ENCODE measurements at regions not wholly inside any gene's neighbourhood (a gene's known extent, or its start where the extent isn't known, plus 50 kb on each side); places are given as distances from the start of the nearest gene placed in this dataset.

- no peak for DNase-seq (ENCODE audit: low spot score)
- Histone ChIP-seq H3K9me3 (ENCODE audit: control insufficient read depth in 4 of 4, low read length in 3 of 4) (no peaks in the 10 kb centered on the region), H3K27me3 (ENCODE audit: control insufficient read depth in 4 of 4, insufficient read depth in 4 of 4, low read length in 3 of 4) (peaks cover 0 to 4% (median 0%) of the 10 kb centered on the region in 4 donors), H3K9ac (ENCODE audit: low read depth in 1 of 2, low read length in 2 of 2) (no peak overlapping the region), H3K4me3 (ENCODE audit: low read depth in 1 of 3, low read length in 3 of 3) (no peak overlapping the region), H3K4me1 (ENCODE audit: control insufficient read depth in 4 of 4, insufficient read depth in 4 of 4, low read length in 3 of 4) (no peaks in the 10 kb centered on the region), H3K27ac (ENCODE audit: low read depth in 1 of 2, low read length in 2 of 2) (no peak overlapping the region), H3K36me3 (ENCODE audit: control insufficient read depth in 4 of 4, insufficient read depth in 3 of 4, low read depth in 1 of 4, low read length in 3 of 4) (no peaks in the 10 kb centered on the region)
- TF ChIP-seq RAD21 (IDR thresholded peaks at IDR 0.05) (no peak), FOXA2 (IDR thresholded peaks at IDR 0.05) (no peak), SP1 (IDR thresholded peaks at IDR 0.05) (no peak), YY1 (IDR thresholded peaks at IDR 0.05) (no peak), NR2F2 (IDR thresholded peaks at IDR 0.05) (no peak), ATF3 (IDR thresholded peaks at IDR 0.05) (no peak), JUND (IDR thresholded peaks at IDR 0.05) (no peak), TAF1 (conservative IDR thresholded peaks at IDR 0.05) (no peak), FOXA1 (IDR thresholded peaks at IDR 0.05) (no peak), HNF4A (conservative IDR thresholded peaks at IDR 0.05) (no peak), RXRA (IDR thresholded peaks at IDR 0.05) (no peak), HNF4G (IDR thresholded peaks at IDR 0.05) (no peak), GABPA (IDR thresholded peaks at IDR 0.05 in 1 of 2, conservative IDR thresholded peaks at IDR 0.05 in 1 of 2) (no peak)
- TF ChIP-seq, protein P1, sequence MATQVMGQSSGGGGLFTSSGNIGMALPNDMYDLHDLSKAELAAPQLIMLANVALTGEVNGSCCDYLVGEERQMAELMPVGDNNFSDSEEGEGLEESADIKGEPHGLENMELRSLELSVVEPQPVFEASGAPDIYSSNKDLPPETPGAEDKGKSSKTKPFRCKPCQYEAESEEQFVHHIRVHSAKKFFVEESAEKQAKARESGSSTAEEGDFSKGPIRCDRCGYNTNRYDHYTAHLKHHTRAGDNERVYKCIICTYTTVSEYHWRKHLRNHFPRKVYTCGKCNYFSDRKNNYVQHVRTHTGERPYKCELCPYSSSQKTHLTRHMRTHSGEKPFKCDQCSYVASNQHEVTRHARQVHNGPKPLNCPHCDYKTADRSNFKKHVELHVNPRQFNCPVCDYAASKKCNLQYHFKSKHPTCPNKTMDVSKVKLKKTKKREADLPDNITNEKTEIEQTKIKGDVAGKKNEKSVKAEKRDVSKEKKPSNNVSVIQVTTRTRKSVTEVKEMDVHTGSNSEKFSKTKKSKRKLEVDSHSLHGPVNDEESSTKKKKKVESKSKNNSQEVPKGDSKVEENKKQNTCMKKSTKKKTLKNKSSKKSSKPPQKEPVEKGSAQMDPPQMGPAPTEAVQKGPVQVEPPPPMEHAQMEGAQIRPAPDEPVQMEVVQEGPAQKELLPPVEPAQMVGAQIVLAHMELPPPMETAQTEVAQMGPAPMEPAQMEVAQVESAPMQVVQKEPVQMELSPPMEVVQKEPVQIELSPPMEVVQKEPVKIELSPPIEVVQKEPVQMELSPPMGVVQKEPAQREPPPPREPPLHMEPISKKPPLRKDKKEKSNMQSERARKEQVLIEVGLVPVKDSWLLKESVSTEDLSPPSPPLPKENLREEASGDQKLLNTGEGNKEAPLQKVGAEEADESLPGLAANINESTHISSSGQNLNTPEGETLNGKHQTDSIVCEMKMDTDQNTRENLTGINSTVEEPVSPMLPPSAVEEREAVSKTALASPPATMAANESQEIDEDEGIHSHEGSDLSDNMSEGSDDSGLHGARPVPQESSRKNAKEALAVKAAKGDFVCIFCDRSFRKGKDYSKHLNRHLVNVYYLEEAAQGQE (IDR thresholded peaks at IDR 0.05), result no peak
- TF ChIP-seq, protein P2, sequence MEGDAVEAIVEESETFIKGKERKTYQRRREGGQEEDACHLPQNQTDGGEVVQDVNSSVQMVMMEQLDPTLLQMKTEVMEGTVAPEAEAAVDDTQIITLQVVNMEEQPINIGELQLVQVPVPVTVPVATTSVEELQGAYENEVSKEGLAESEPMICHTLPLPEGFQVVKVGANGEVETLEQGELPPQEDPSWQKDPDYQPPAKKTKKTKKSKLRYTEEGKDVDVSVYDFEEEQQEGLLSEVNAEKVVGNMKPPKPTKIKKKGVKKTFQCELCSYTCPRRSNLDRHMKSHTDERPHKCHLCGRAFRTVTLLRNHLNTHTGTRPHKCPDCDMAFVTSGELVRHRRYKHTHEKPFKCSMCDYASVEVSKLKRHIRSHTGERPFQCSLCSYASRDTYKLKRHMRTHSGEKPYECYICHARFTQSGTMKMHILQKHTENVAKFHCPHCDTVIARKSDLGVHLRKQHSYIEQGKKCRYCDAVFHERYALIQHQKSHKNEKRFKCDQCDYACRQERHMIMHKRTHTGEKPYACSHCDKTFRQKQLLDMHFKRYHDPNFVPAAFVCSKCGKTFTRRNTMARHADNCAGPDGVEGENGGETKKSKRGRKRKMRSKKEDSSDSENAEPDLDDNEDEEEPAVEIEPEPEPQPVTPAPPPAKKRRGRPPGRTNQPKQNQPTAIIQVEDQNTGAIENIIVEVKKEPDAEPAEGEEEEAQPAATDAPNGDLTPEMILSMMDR (IDR thresholded peaks at IDR 0.05; ENCODE audit: low read depth, low read length, missing input control), result no peak
- TF ChIP-seq, protein P3, sequence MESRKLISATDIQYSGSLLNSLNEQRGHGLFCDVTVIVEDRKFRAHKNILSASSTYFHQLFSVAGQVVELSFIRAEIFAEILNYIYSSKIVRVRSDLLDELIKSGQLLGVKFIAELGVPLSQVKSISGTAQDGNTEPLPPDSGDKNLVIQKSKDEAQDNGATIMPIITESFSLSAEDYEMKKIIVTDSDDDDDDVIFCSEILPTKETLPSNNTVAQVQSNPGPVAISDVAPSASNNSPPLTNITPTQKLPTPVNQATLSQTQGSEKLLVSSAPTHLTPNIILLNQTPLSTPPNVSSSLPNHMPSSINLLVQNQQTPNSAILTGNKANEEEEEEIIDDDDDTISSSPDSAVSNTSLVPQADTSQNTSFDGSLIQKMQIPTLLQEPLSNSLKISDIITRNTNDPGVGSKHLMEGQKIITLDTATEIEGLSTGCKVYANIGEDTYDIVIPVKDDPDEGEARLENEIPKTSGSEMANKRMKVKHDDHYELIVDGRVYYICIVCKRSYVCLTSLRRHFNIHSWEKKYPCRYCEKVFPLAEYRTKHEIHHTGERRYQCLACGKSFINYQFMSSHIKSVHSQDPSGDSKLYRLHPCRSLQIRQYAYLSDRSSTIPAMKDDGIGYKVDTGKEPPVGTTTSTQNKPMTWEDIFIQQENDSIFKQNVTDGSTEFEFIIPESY (IDR thresholded peaks at IDR 0.05), result no peak
- TF ChIP-seq, protein P4, sequence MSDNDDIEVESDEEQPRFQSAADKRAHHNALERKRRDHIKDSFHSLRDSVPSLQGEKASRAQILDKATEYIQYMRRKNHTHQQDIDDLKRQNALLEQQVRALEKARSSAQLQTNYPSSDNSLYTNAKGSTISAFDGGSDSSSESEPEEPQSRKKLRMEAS (IDR thresholded peaks at IDR 0.05), result no peak
- WGBS, result 91% methylated on average over 3 of the region's 3 CpGs
Measured at GRCh38 chr6:128690063-128690462, 169.7 kb upstream of the PTPRK start.

- H3K9me3 ChIP-seq (ENCODE audit: control insufficient read depth in 4 of 4, low read length in 3 of 4), result no peaks in the 10 kb centered on the region
- no peaks in the 10 kb centered on the region for H3K4me1 ChIP-seq (ENCODE audit: control insufficient read depth in 4 of 4, insufficient read depth in 4 of 4, low read length in 3 of 4)
- H3K27me3 ChIP-seq (ENCODE audit: control insufficient read depth in 4 of 4, insufficient read depth in 4 of 4, low read length in 3 of 4), result peaks cover 0 to 6% (median 0%) of the 10 kb centered on the region in 4 donors
- no peaks in the 10 kb centered on the region for H3K36me3 ChIP-seq (ENCODE audit: control insufficient read depth in 4 of 4, insufficient read depth in 3 of 4, low read depth in 1 of 4, low read length in 3 of 4)
- no peak for DNase-seq (ENCODE audit: low spot score)
- no peak overlapping the region for H3K27ac ChIP-seq (ENCODE audit: low read depth in 1 of 2, low read length in 2 of 2)
- no peak overlapping the region for H3K9ac ChIP-seq (ENCODE audit: low read depth in 1 of 2, low read length in 2 of 2)
- H3K4me3 ChIP-seq (ENCODE audit: low read depth in 1 of 3, low read length in 3 of 3), result no peak overlapping the region
- TF ChIP-seq EGR1 (IDR thresholded peaks at IDR 0.05; ENCODE audit: low read depth in 2 of 2), result no peak
- TF ChIP-seq, protein P4 (IDR thresholded peaks at IDR 0.05), result no peak
Measured at GRCh38 chr6:128686084-128686483, 165.7 kb upstream of the PTPRK start.

Data from liver (tissue), 8 donors.